Activated CD4-positive, CD25-positive, alpha-beta regulatory T cell treated with anti-CD3 and anti-CD28 coated beads, Interleukin-2, amount 50 U/mL, for 72 hours (primary cell): ENCODE measurements at regions not wholly inside any gene's neighbourhood (a gene's known extent, or its start where the extent isn't known, plus 50 kb on each side); places are given as distances from the start of the nearest gene placed in this dataset.
A peak's percentile ranks its signal among the peaks of the same experiment; 100 is the strongest.
"Not testable (repeated sequence)": the region's sequence is repeated elsewhere in the genome, so short reads cannot be mapped to it uniquely, and the experiment has no call there.

Experiments used
- DNase-seq: peaks from one replicate; pipeline ENCODE4 v3.0.0; 2021

DNA sequence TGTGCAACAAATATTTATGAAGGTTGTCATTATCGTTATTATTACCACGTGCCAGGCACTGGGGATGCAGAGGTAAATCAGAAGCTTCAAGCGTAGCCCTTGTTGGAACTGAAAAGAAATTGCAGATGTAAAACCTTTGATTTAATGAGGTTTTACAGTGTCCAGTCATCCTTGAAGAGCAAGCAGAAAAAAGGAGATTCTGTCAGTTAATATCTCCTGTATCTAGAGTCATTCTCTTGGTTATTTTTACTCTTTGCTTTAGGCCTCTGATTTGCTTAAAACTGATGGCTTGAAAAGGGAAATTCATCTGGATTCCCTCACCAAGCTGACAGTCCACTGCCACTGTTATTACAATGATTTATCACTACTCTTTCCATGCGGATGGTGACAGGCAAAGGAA is 179.3 kb downstream of the GALC start:
- DNase-seq, result no peak

DNA sequence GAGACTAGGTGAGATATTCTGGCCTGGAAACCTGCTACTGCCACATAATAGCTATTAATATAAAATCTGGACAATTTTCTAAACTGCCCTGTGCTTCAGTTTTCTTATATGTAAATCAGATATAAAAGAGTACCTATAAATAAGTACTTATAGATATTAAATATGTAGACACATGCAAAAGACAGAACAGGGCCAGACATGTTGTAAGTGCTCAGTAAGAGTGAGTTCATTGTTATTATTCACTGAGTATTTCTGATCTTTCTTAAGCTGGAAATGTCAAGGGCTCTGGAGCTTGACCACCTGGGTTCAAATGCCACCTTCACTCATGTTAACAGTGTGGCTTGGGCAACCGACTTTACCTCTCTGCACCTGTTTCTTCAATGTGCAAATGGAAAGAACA is 179.8 kb downstream of the GALC start:
- DNase-seq, result no peak

DNA sequence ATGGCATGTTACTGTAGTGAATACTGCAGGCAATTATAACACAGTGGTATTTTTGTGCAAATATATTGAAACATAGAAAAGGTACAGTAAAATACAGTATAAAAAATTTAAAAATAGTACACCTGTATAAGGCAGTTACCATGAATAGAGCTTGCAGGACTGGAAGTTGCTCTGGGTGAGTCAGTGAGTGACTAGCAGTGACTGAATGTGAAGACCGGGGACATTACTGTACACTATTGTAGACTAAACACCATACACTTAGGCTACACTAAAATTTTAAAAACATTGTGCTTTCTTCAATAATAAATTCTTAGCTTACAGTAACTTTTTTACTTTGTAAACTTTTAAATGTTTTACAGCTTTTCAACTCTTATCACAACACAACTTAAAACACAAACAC is 181.7 kb downstream of the GALC start:
- DNase-seq, result no peak

DNA sequence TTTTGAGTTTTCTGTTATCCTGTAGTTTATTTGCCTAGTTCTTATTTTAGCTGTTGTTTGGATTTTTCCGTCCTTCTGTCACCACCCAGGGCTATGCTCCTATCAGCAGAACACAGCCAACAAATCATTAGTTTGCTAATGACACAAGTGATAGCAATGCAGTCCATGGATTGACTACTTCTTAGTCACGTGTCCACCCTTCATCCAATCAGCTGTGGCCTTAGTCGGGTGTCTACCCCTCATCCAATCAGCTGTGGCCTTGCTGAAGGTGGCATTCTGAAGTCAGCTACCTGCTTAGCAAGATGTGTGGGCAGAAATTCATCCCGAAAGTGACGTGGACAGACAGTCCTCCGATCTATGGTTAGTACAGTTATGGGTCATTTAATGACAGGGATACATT is 182.3 kb downstream of the GALC start:
- DNase-seq, result no peak

GRCh38 chr14:87809261-87809660 is 183.7 kb downstream of the GALC start:
- DNase-seq, result no peak

DNA sequence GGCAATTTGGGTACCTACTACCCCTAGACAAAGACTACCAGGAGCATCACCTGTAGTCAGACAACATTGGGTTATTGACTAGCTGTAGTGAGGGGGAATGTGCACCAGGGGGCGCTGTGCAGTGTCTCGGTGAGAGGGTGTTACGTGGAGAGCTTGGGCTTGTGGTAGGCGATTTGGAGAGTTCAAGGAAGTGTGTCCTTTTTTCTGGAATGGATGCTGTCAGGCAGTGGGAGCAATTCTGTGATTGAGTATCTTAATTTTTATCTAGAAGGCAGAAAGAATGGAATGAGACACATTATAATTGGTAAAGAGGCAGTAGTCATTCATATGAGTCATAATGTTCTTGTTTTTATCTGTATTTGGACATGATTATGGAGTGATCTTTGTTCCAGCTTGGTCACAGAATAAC is 187.7 kb downstream of the GALC start:
- DNase-seq, result peak; percentile 52

- DNase-seq, result no peak
These were observed 192.8 kb downstream of the GALC start for GRCh38 chr14:87800216-87800615.

DNA sequence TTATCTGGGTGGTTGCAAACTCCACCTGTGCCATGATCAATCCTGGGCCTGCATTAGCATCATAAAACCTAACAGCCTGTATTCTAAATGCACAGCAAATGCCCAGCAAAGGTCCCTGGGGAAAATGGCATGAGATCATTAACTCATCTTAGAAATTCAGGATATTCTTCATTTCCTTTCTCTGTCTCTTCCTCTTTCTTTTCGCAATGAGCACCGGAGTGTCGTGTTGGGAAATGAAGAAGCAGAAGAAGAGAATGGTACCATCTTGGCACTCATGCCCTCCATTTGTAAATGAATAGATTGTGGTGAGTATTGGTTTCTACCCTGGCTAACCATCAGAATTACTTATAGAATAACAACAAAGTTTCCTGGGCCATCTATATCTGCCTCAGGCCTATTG is 193.6 kb downstream of the GALC start:
- no peak for DNase-seq

- DNase-seq, result no peak
These were observed 196.0 kb downstream of the GALC start for GRCh38 chr14:87797001-87797400.

- no peak for DNase-seq
These were observed 198.4 kb downstream of the GALC start for GRCh38 chr14:87794561-87794960.

DNA sequence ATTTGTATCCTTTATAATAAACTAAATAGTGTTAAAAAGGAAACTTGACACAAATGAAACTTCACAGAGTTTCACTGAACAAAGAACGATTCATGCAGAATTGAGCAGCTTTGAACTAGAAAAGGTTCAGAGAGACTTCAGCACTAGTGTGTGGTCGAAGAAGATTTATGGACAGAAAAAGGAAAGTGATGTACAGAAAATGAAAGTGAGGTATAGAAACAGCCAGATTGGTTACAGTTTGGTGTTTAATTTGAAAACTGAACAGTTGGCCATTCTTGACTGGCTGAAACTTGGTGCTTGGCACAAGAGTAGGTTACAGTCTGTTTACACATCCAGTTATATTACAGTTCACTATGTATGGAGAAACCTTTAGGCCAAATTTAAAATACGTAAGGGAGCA is 207.1 kb downstream of the GALC start:
- DNase-seq, result no peak

- DNase-seq, result no peak
These were observed 208.6 kb downstream of the GALC start for GRCh38 chr14:87784386-87784785.

DNA sequence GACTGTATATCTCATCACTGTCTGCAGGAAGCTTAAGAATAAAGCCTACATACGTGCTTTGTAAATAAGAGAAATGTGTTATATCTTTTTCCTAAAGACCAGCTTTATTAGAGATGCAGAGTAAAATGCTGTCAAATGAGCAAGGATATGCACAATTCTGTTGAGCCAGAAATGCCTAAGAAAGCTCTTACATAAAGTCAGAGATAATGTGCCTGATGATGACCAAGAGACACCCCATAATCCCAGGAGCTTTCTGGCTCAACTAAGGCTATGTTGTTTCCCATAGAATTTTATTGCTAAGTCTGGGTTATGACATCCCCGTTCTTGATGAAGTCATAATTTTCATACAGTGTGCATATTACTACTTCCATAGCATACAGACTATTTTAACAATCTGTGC is 209.9 kb downstream of the GALC start:
- DNase-seq, result no peak

DNA sequence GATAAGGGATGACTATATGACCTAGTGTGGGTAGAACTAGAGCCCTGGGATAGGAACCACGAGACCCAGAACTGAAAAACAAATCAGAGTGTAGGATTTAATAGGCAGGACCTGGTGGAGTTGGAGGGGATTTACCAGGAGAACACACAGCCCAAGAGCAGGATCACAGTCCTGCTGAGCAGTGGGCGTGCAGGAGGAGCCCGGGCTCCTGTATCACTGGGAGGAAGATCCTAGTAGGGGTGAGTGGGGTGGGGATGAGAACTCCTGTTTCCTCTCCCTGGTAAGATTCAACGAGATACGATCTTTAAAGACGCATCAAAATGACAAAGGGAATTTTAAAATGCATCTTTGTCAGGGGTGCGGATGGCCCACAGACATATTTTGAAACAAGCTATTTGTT is 220.1 kb downstream of the GALC start:
- no peak for DNase-seq

GRCh38 chr14:87767567-87767901 is 225.4 kb downstream of the GALC start:
- no peak for DNase-seq

GRCh38 chr14:87758876-87759275 is 234.1 kb downstream of the GALC start:
- no peak for DNase-seq

DNA sequence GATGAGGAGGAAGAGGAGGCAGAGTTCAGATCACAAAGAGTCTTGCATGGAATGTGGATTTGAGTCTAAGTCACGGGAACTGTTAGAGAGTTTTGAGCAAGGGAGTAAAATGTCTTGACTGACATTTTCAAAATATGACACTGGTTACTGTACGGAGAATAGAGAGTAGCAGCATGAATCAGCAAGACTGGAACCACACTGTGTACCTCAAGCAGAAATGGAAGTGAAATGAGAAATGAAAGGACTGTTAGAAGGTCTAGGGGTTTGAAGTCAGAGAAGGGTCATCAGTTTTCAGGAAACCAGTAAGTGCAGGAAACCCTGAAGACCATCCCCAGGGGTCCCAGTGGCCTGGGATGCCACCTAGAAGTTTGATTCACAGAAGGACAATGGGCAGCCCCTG is 236.3 kb downstream of the GALC start:
- no peak for DNase-seq

DNA sequence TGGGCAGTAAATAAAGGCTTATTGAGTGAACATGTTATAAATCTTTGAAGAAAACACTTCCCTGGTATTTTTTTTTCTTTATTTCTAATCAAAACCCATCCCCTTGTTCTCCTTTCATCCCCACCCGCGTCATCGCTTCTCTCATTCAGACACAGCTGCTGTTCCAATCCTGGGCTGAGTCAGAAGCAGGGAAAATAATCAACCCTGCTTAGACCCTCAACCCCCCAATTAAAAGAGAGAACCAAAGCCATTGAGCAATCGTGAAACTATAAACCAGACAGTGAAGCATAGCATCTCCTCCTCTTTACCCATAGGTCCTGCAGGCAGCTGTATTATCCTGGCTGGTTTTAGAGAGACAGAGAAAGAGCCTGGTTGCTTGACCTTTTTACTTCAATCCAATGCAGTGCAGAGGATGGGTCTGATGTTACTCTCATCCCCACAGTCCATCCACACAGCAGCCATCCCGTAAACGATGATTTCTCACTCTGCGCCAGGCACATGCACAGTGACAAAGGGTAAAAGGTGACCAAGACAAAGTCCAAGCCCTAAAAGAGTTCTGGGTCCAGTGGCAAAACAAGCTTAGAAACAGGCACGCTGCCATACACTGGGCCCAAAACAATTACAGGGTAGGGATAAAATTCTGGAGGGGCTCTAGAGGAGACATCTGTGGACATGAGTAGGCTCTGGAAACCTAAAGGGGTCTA is 238.3 kb downstream of the GALC start:
- no peak for DNase-seq

GRCh38 chr14:87748558-87748957 is 244.4 kb downstream of the GALC start:
- no peak for DNase-seq

DNA sequence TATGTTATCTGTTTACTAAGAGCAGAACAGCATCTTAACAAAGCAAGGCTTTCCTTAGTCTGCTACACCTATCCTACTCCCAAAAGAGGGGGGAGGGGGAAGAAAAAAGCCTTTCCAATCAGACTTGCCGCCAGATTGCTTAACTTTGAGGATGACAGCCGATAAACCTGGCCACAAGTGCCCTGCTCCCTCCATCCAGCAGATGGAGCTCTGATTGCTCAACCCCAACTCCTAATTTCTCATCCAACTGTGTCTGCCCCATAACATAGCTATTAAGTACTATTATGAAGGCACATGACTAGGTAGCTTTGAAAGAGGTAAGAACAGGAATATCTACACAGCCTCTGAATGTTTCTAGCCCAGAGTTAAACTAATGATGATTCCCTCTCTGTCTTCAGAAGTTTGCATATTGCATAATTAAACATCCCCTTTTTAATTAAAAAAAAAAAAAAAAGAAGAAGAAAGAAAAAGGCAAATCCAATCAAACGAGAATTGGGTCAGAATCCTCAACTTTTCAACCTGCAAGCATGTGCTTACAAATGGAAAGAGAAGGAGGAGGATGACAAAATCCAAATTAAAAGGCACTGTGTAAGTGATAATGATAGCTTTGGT is 247.4 kb downstream of the GALC start:
- no peak for DNase-seq

GRCh38 chr14:87734577-87735360 is 258.2 kb downstream of the GALC start:
- DNase-seq, result not testable (repeated sequence)

DNA sequence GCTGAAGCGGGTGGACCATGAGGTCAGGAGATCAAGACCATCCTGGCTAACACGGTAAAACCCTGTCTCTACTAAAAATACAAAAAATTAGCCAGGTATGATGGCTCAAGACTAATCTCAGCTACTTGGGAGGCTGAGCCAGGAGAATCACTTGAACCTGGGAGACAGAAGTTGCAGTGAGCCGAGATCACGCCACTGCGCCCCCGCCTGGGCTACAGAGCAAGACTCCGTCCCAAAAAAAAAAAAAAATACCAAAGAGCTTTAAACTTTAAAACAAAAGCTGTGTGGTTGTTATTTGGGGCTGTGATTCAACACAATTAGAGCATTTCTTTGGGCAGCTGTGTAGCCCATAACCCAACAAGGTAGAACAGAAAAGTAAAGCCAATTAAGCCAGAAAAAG is 259.9 kb downstream of the GALC start:
- DNase-seq, result not testable (repeated sequence)

GRCh38 chr14:87732562-87732961 is 260.4 kb downstream of the GALC start:
- no peak for DNase-seq

GRCh38 chr14:87725318-87725717 is 267.7 kb downstream of the GALC start:
- no peak for DNase-seq
